GM18502 (cell line): ENCODE measurements at regions not wholly inside any gene's neighbourhood (a gene's known extent, or its start where the extent isn't known, plus 50 kb on each side); places are given as distances from the start of the nearest gene placed in this dataset.

Experiments
- ATAC-seq: cut with Tn5 transposase; IDR thresholded peaks from one replicate; pipeline ENCODE4 v1.9.1; 2021; ENCODE audit warnings: mild to moderate bottlenecking; ENCODE audit not compliant: unreplicated experiment, poor library complexity

GRCh38 chr11:122330279-122330965 lies 214.4 kb upstream of the BLID start:
- ATAC-seq, result no peak

- ATAC-seq, result no peak
Observed at GRCh38 chr11:122327528-122327927, 211.5 kb upstream of the BLID start.

GRCh38 chr11:122323754-122324421 lies 207.9 kb upstream of the BLID start:
- ATAC-seq, result no peak

GRCh38 chr11:122322329-122322728 lies 206.3 kb upstream of the BLID start:
- no peak for ATAC-seq

GRCh38 chr11:122320671-122321070 lies 204.7 kb upstream of the BLID start:
- no peak for ATAC-seq

GRCh38 chr11:122319691-122320620 lies 203.9 kb upstream of the BLID start:
- no peak for ATAC-seq

GRCh38 chr11:122319085-122319484 lies 203.1 kb upstream of the BLID start:
- no peak for ATAC-seq

GRCh38 chr11:122317305-122317704 lies 201.3 kb upstream of the BLID start:
- ATAC-seq, result no peak

- ATAC-seq, result no peak
Observed at GRCh38 chr11:122313581-122313980, 197.6 kb upstream of the BLID start.

- ATAC-seq, result no peak
Observed at GRCh38 chr11:122311216-122311755, 195.3 kb upstream of the BLID start.

- ATAC-seq, result no peak
Observed at GRCh38 chr11:122310766-122311165, 194.8 kb upstream of the BLID start.

GRCh38 chr11:122309262-122309925 lies 193.4 kb upstream of the BLID start:
- ATAC-seq, result no peak

GRCh38 chr11:122308226-122308625 lies 192.2 kb upstream of the BLID start:
- no peak for ATAC-seq

GRCh38 chr11:122307476-122308035 lies 191.5 kb upstream of the BLID start:
- no peak for ATAC-seq

GRCh38 chr11:122306831-122307391 lies 190.9 kb upstream of the BLID start:
- ATAC-seq, result no peak

- ATAC-seq, result no peak
Observed at GRCh38 chr11:122305426-122306320, 189.7 kb upstream of the BLID start.

GRCh38 chr11:122304973-122305372 lies 189.0 kb upstream of the BLID start:
- no peak for ATAC-seq

GRCh38 chr11:122304306-122304705 lies 188.3 kb upstream of the BLID start:
- no peak for ATAC-seq

GRCh38 chr11:122294041-122294440 lies 178.0 kb upstream of the BLID start:
- ATAC-seq, result no peak
